ENCODE measurements at regions not wholly inside any gene's neighbourhood (a gene's known extent, or its start where the extent isn't known, plus 50 kb on each side); places are given as distances from the start of the nearest gene placed in this dataset.

GRCh38 chr13:74687442-74688182 is 553.4 kb upstream of the KLF12 start:
- in situ Hi-C loops (cut with HindIII; ENCODE audit: low sequenced_read_pairs): no loop called here

- in situ Hi-C loops (cut with HindIII; ENCODE audit: low sequenced_read_pairs): no loop called here
Observed at GRCh38 chr13:74683411-74683810, 549.2 kb upstream of the KLF12 start.

- in situ Hi-C loops (cut with HindIII; ENCODE audit: low sequenced_read_pairs): no loop called here
Observed at GRCh38 chr13:74682746-74683145, 548.5 kb upstream of the KLF12 start.

GRCh38 chr13:74681891-74682290 is 547.7 kb upstream of the KLF12 start:
- in situ Hi-C loops (cut with HindIII; ENCODE audit: low sequenced_read_pairs): no loop called here

- in situ Hi-C loops (cut with HindIII; ENCODE audit: low sequenced_read_pairs): no loop called here
Observed at GRCh38 chr13:74678308-74678965, 544.2 kb upstream of the KLF12 start.

GRCh38 chr13:74675972-74676371 is 541.8 kb upstream of the KLF12 start:
- in situ Hi-C loops (cut with HindIII; ENCODE audit: low sequenced_read_pairs): no loop called here

- in situ Hi-C loops (cut with HindIII; ENCODE audit: low sequenced_read_pairs): no loop called here
Observed at GRCh38 chr13:74675182-74675581, 541.0 kb upstream of the KLF12 start.

- in situ Hi-C loops (cut with HindIII; ENCODE audit: low sequenced_read_pairs): no loop called here
Observed at GRCh38 chr13:74674720-74675119, 540.5 kb upstream of the KLF12 start.

- in situ Hi-C loops (cut with HindIII; ENCODE audit: low sequenced_read_pairs): no loop called here
Observed at GRCh38 chr13:74669149-74669548, 534.9 kb upstream of the KLF12 start.

- in situ Hi-C loops (cut with HindIII; ENCODE audit: low sequenced_read_pairs): no loop called here
Observed at GRCh38 chr13:74667656-74668203, 533.5 kb upstream of the KLF12 start.

GRCh38 chr13:74662905-74663304 is 528.7 kb upstream of the KLF12 start:
- in situ Hi-C loops (cut with HindIII; ENCODE audit: low sequenced_read_pairs): no loop called here

- in situ Hi-C loops (cut with HindIII; ENCODE audit: low sequenced_read_pairs): no loop called here
Observed at GRCh38 chr13:74661851-74662250, 527.6 kb upstream of the KLF12 start.

GRCh38 chr13:74657765-74658164 is 523.6 kb upstream of the KLF12 start:
- in situ Hi-C loops (cut with HindIII; ENCODE audit: low sequenced_read_pairs): no loop called here

- in situ Hi-C loops (cut with HindIII; ENCODE audit: low sequenced_read_pairs): no loop called here
Observed at GRCh38 chr13:74651121-74651520, 516.9 kb upstream of the KLF12 start.

GRCh38 chr13:74647991-74648390 is 513.8 kb upstream of the KLF12 start:
- in situ Hi-C loops (cut with HindIII; ENCODE audit: low sequenced_read_pairs): no loop called here

GRCh38 chr13:74647211-74647610 is 513.0 kb upstream of the KLF12 start:
- in situ Hi-C loops (cut with HindIII; ENCODE audit: low sequenced_read_pairs): no loop called here

GRCh38 chr13:74646091-74646490 is 511.9 kb upstream of the KLF12 start:
- in situ Hi-C loops (cut with HindIII; ENCODE audit: low sequenced_read_pairs): no loop called here

GRCh38 chr13:74645586-74645985 is 511.4 kb upstream of the KLF12 start:
- in situ Hi-C loops (cut with HindIII; ENCODE audit: low sequenced_read_pairs): no loop called here

- in situ Hi-C loops (cut with HindIII; ENCODE audit: low sequenced_read_pairs): no loop called here
Observed at GRCh38 chr13:74644229-74644628, 510.0 kb upstream of the KLF12 start.

- in situ Hi-C loops (cut with HindIII; ENCODE audit: low sequenced_read_pairs): no loop called here
Observed at GRCh38 chr13:74641586-74641985, 507.4 kb upstream of the KLF12 start.

- in situ Hi-C loops (cut with HindIII; ENCODE audit: low sequenced_read_pairs): no loop called here
Observed at GRCh38 chr13:74633734-74634133, 499.5 kb upstream of the KLF12 start.

GRCh38 chr13:74629985-74630384 is 495.8 kb upstream of the KLF12 start:
- in situ Hi-C loops (cut with HindIII; ENCODE audit: low sequenced_read_pairs): no loop called here
